Panc1 (cell line): ENCODE measurements at regions not wholly inside any gene's neighbourhood (a gene's known extent, or its start where the extent isn't known, plus 50 kb on each side); places are given as distances from the start of the nearest gene placed in this dataset.

Experiments used
- ATAC-seq: fragments of 200-7000 bp; cut with Tn5 transposase; 2 replicates; pipeline ENCODE4 v1.9.1; 2020; ENCODE audit warnings: mild to moderate bottlenecking, moderate library complexity
- BruUV-seq: library from RNA; stranded (reverse); fragments of 400-500 nt; replicated peaks from 2 replicates; lab custom pipeline; 2021; lab: Mats Ljungman, UMichigan
- CTCF ChIA-PET: fragments of 300-600 bp; sonication (Branson Sonifier 250); formaldehyde crosslinking; loops from one replicate; lab custom pipeline; 2022; ENCODE audit warnings: antibody characterized with exemption; lab: Charles Lee
- POLR2A ChIA-PET: fragments of 300-600 bp; sonication (Branson Sonifier 250); formaldehyde crosslinking; loops from one replicate; lab custom pipeline; 2022; ENCODE audit warnings: antibody characterized with exemption; lab: Charles Lee
- DNase-seq: peaks from one replicate; pipeline ENCODE4 v3.0.0-alpha.2; 2010; ENCODE audit warnings: low read depth, low spot score
- H3K27ac ChIP-seq: 2 replicates; pipeline ENCODE4 v1.5.1; 2011; ENCODE audit warnings: mild to moderate bottlenecking, low read length, inconsistent platforms
- H3K27me3 ChIP-seq: fragments of 200-500 bp; sonication (Bioruptor generic); 2 replicates; pipeline ENCODE4 v1.6.0; 2014; ENCODE audit warnings: low read length, inconsistent platforms; ENCODE audit not compliant: control insufficient read depth, insufficient read depth
- H3K36me3 ChIP-seq: fragments of 200-500 bp; sonication (Bioruptor generic); 2 replicates; pipeline ENCODE4 v1.5.1; 2014; ENCODE audit warnings: inconsistent platforms, mild to moderate bottlenecking, low read length, moderate library complexity; ENCODE audit not compliant: control insufficient read depth, insufficient read depth
- H3K4me1 ChIP-seq: 2 replicates; pipeline ENCODE4 v1.5.1; 2011; ENCODE audit warnings: inconsistent platforms, mild to moderate bottlenecking, low read length, moderate library complexity; ENCODE audit not compliant: control insufficient read depth, insufficient read depth
- H3K4me3 ChIP-seq, 2 experiments: 2 replicates each; pipeline ENCODE4 v1.5.1; 2011 to 2012; ENCODE audit warnings: low read depth in 2 of 2, low read length in 2 of 2, mild to moderate bottlenecking in 2 of 2, inconsistent platforms in 1 of 2, moderate library complexity in 1 of 2
- H3K9me3 ChIP-seq: fragments of 200-500 bp; sonication (Bioruptor generic); 2 replicates; pipeline ENCODE4 v1.5.1; 2014; ENCODE audit warnings: low read depth, mild to moderate bottlenecking, inconsistent platforms, low read length, moderate library complexity; ENCODE audit not compliant: control insufficient read depth, insufficient read depth
- POLR2AphosphoS5 ChIP-seq: IDR thresholded peaks from 2 replicates; pipeline ENCODE4 v1.6.1; 2012; ENCODE audit warnings: mild to moderate bottlenecking, low read depth, low read length, moderate library complexity
- SIN3A ChIP-seq: IDR thresholded peaks from 2 replicates; pipeline ENCODE4 v1.6.1; 2012; ENCODE audit warnings: low read depth, mild to moderate bottlenecking, low read length, moderate library complexity, borderline replicate concordance; ENCODE audit not compliant: insufficient read depth
- TCF7L2 ChIP-seq: IDR thresholded peaks from 2 replicates; pipeline ENCODE4 v1.6.1; 2011; ENCODE audit warnings: mild to moderate bottlenecking, low read depth, low read length, inconsistent platforms
- in situ Hi-C: cut with HindIII; loops from 2 replicates; pipeline ENCODE4 v1.10.0; 2016; ENCODE audit warnings: low sequenced_read_pairs, low pct_unique_long_range_greater_than_20kb
- intact Hi-C: fragments of 100-400 bp; cut with micrococcal nuclease; formaldehyde crosslinking; loops from one replicate; pipeline ENCODE4 v1.10.0; 2022; ENCODE audit not compliant: unreplicated experiment
- TF ChIP-seq, protein P1 (sequence below), 2 experiments: IDR thresholded peaks; 2 replicates each; pipeline ENCODE4 v1.6.1; 2011 to 2012; ENCODE audit warnings: low read depth in 2 of 2, control low read depth in 1 of 2, low read length in 1 of 2, mild to moderate bottlenecking in 1 of 2, moderate library complexity in 1 of 2; ENCODE audit not compliant: insufficient read depth in 1 of 2
- TF ChIP-seq, protein P2 (sequence below): fragments of 450-650 bp; IDR thresholded peaks from 2 replicates; pipeline ENCODE4 v1.5.1; 2017; ENCODE audit warnings: mild to moderate bottlenecking

DNA sequence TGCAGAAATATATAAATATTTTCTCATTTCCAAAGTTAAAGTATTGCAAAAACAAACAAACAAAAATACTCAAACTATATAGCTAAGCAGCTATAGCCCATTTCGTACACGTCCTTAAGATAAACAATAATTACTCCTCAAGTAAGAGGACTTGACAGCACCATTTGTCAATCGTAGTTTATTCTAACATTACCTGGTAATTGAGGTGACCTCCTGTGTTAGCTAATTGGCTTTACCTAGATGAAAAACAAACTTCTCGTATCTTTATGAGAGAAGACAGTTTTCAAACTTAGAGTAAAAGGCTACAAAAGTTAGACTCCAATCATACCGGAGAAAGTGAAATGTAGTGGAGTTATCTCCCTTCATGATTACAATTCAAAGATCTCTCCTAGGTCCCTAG, 1876.1 kb upstream of the PCDH20 start:
- Histone ChIP-seq H3K36me3 (no peaks in the 10 kb centered on the region), H3K4me1 (no peaks in the 10 kb centered on the region), H3K4me3 (no peak overlapping the region), H3K27ac (no peak overlapping the region), H3K27me3 (no peaks in the 10 kb centered on the region), H3K9me3 (no peaks in the 10 kb centered on the region)
- POLR2A ChIA-PET = no interaction called here
- BruUV-seq = no TSS peak
- DNase-seq (no peak), ATAC-seq (no peak)
- CTCF ChIA-PET = no interaction called here
- TF ChIP-seq SIN3A (no peak), TCF7L2 (no peak), POLR2AphosphoS5 (no peak)
- TF ChIP-seq, protein P1, sequence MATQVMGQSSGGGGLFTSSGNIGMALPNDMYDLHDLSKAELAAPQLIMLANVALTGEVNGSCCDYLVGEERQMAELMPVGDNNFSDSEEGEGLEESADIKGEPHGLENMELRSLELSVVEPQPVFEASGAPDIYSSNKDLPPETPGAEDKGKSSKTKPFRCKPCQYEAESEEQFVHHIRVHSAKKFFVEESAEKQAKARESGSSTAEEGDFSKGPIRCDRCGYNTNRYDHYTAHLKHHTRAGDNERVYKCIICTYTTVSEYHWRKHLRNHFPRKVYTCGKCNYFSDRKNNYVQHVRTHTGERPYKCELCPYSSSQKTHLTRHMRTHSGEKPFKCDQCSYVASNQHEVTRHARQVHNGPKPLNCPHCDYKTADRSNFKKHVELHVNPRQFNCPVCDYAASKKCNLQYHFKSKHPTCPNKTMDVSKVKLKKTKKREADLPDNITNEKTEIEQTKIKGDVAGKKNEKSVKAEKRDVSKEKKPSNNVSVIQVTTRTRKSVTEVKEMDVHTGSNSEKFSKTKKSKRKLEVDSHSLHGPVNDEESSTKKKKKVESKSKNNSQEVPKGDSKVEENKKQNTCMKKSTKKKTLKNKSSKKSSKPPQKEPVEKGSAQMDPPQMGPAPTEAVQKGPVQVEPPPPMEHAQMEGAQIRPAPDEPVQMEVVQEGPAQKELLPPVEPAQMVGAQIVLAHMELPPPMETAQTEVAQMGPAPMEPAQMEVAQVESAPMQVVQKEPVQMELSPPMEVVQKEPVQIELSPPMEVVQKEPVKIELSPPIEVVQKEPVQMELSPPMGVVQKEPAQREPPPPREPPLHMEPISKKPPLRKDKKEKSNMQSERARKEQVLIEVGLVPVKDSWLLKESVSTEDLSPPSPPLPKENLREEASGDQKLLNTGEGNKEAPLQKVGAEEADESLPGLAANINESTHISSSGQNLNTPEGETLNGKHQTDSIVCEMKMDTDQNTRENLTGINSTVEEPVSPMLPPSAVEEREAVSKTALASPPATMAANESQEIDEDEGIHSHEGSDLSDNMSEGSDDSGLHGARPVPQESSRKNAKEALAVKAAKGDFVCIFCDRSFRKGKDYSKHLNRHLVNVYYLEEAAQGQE (IDR thresholded peaks at IDR 0.05; ENCODE audit: insufficient read depth in 1 of 2, low read depth in 2 of 2, low read length in 1 of 2) = no peak
- TF ChIP-seq, protein P2, sequence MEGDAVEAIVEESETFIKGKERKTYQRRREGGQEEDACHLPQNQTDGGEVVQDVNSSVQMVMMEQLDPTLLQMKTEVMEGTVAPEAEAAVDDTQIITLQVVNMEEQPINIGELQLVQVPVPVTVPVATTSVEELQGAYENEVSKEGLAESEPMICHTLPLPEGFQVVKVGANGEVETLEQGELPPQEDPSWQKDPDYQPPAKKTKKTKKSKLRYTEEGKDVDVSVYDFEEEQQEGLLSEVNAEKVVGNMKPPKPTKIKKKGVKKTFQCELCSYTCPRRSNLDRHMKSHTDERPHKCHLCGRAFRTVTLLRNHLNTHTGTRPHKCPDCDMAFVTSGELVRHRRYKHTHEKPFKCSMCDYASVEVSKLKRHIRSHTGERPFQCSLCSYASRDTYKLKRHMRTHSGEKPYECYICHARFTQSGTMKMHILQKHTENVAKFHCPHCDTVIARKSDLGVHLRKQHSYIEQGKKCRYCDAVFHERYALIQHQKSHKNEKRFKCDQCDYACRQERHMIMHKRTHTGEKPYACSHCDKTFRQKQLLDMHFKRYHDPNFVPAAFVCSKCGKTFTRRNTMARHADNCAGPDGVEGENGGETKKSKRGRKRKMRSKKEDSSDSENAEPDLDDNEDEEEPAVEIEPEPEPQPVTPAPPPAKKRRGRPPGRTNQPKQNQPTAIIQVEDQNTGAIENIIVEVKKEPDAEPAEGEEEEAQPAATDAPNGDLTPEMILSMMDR = no peak
- in situ Hi-C loops = no loop called here
- intact Hi-C loops = no loop called here

DNA sequence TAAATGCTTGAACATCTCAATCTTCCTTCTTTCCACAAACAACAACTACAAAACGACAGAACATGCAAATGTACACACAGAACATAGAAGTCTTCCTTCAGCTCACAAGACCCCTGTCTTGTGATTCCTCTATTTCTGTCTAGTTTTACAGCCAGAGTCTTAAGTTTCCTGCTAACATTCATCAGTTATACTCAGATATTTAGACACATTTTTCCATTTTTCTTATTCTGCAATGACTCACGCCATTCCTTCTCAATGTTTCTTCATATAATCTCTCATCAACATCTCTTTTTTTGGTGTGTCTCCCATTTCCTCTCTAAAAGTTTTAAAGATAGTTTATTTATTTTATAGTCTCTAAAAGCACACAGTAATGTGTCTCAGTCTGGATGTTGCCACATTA, 1872.9 kb upstream of the PCDH20 start:
- Histone ChIP-seq H3K27ac (no peak overlapping the region), H3K27me3 (no peaks in the 10 kb centered on the region), H3K4me3 (no peak overlapping the region), H3K9me3 (no peaks in the 10 kb centered on the region), H3K4me1 (no peaks in the 10 kb centered on the region), H3K36me3 (no peaks in the 10 kb centered on the region)
- no peak for DNase-seq
- intact Hi-C loops (no loop called here), in situ Hi-C loops (no loop called here)
- no TSS peak for BruUV-seq
- no peak for ATAC-seq
- TF ChIP-seq TCF7L2 (no peak), POLR2AphosphoS5 (no peak), SIN3A (no peak)
- TF ChIP-seq, protein P2 = no peak
- TF ChIP-seq, protein P1 (IDR thresholded peaks at IDR 0.05; ENCODE audit: insufficient read depth in 1 of 2, low read depth in 2 of 2, low read length in 1 of 2) = no peak
- CTCF ChIA-PET = no interaction called here
- POLR2A ChIA-PET = no interaction called here
